Brain microvascular endothelial cell (primary cell): ENCODE measurements at regions not wholly inside any gene's neighbourhood (a gene's known extent, or its start where the extent isn't known, plus 50 kb on each side); places are given as distances from the start of the nearest gene placed in this dataset.

Source experiments
- DNase-seq: peaks from one replicate; pipeline ENCODE4 v3.0.0-alpha.2; 2020
- H3K27ac ChIP-seq: fragments of 250-450 bp; sonication (Bioruptor Pico); 2 replicates; pipeline ENCODE4 v1.5.1; 2020; ENCODE audit warnings: mild to moderate bottlenecking, moderate library complexity
- H3K27me3 ChIP-seq: fragments of 250-450 bp; sonication (Bioruptor Pico); replicated peaks from 2 replicates; pipeline ENCODE4 v1.5.1; 2020; ENCODE audit warnings: mild to moderate bottlenecking
- H3K36me3 ChIP-seq: fragments of 250-450 bp; sonication (Bioruptor Pico); replicated peaks from 2 replicates; pipeline ENCODE4 v1.5.1; 2020; ENCODE audit warnings: mild to moderate bottlenecking
- H3K4me3 ChIP-seq: 2 replicates; pipeline ENCODE4 v1.5.1; 2011; ENCODE audit warnings: low read depth, mild to moderate bottlenecking, control low read depth, low read length, moderate library complexity
- CTCF ChIP-seq: IDR thresholded peaks from 2 replicates; pipeline ENCODE4 v1.5.1; 2011; ENCODE audit warnings: low read depth, mild to moderate bottlenecking, moderate library complexity, low read length, control low read depth, inconsistent platforms; ENCODE audit errors: missing control alignments
- in situ Hi-C: cut with HindIII; loops from 2 replicates; pipeline ENCODE4 v1.10.0; 2017; ENCODE audit warnings: low sequenced_read_pairs, low pct_ligation_motif_present

DNA sequence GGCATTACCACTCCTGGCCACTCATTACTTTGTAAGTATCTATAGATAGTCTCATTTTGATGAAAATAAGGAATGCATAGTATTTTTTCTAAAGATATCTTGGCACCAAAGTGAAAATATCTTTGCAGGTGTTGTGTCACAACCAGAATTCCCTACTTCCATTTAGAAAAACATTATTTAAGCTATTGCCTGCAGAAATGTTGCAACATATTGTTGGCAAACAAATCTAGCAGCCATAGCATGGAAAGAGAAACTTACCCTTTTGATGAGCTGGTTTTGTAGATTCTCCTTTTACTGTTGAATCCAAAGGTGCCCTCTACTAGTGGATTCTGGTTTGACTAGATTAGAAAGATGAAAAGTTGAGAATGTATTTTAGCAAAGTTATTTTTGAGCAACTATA, 138.8 kb downstream of the AREG start:
- Histone ChIP-seq H3K36me3 (no peaks in the 10 kb centered on the region), H3K4me3 (no peak overlapping the region), H3K27me3 (no peaks in the 10 kb centered on the region), H3K27ac (no peak overlapping the region)
- in situ Hi-C loops = no loop called here
- DNase-seq = no peak
- no peak for TF ChIP-seq CTCF

- no peak for TF ChIP-seq CTCF
- Histone ChIP-seq H3K27me3 (no peaks in the 10 kb centered on the region), H3K4me3 (no peak overlapping the region), H3K36me3 (no peaks in the 10 kb centered on the region), H3K27ac (no peak overlapping the region)
- DNase-seq = no peak
- in situ Hi-C loops = no loop called here
Measured at GRCh38 chr4:74588350-74588749, 143.4 kb downstream of the AREG start.

- in situ Hi-C loops = no loop called here
- DNase-seq = no peak
- Histone ChIP-seq H3K27me3 (no peaks in the 10 kb centered on the region), H3K27ac (no peak overlapping the region), H3K4me3 (no peak overlapping the region), H3K36me3 (no peaks in the 10 kb centered on the region)
- TF ChIP-seq CTCF = no peak
Measured at GRCh38 chr4:74590476-74590875, 145.5 kb downstream of the AREG start.

DNA sequence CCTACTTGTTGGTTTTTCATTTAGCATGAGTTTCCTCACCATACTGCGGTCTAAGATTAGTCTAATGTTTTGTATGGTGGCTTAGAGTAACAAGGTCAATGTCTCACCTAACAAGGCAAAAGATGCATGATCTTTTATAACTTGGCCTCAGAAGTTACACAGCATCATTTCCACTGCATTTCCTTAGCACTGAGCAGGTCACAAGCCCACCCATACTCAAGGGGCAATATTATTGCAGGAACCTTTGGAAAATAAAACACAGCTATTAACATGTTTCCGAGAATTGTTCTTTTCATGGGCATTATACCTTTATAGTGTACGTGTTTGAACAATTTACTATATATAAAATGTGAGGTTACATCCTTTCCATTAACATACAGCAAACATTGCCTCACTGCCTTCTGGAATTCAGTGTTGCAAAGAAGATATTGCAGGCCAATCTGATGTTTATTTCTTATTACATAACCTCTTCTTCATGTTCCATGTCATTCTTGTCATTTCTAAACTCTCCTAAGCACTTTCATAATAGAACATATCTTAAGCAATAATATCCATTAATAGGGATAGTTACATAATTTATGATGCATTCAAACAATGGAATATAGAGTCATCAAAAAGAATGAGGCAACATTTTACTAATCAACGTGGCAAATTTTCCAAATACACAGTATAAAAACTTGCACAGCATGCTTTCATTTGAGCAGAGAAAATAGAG, 153.8 kb downstream of the AREG start:
- Histone ChIP-seq H3K27ac (no peak overlapping the region), H3K36me3 (no peaks in the 10 kb centered on the region), H3K4me3 (no peak overlapping the region), H3K27me3 (no peaks in the 10 kb centered on the region)
- in situ Hi-C loops = no loop called here
- no peak for DNase-seq
- TF ChIP-seq CTCF = no peak

- Histone ChIP-seq H3K4me3 (no peak overlapping the region), H3K27me3 (no peaks in the 10 kb centered on the region), H3K36me3 (no peaks in the 10 kb centered on the region), H3K27ac (no peak overlapping the region)
- no peak for TF ChIP-seq CTCF
- in situ Hi-C loops = no loop called here
- DNase-seq = no peak
Measured at GRCh38 chr4:74603186-74603585, 158.2 kb downstream of the AREG start.
